SK-N-SH treated with all-trans-retinoic acid at 6 μM for 48 hours (cell line): ENCODE measurements at regions not wholly inside any gene's neighbourhood (a gene's known extent, or its start where the extent isn't known, plus 50 kb on each side); places are given as distances from the start of the nearest gene placed in this dataset.

Experiments
- CSDC2 ChIP-seq: fragments of 250-450 bp; sonication (Bioruptor Pico); IDR thresholded peaks from 2 replicates; pipeline ENCODE4 v1.5.0; 2020; ENCODE audit warnings: mild to moderate bottlenecking, moderate library complexity
- ESRRG ChIP-seq: fragments of 250-450 bp; sonication (Bioruptor Pico); IDR thresholded peaks from 2 replicates; pipeline ENCODE4 v1.6.1; 2021; ENCODE audit warnings: mild to moderate bottlenecking
- OSR1 ChIP-seq: fragments of 250-450 bp; sonication (Bioruptor Pico); IDR thresholded peaks from 2 replicates; pipeline ENCODE4 v1.8.0; 2022; ENCODE audit warnings: moderate library complexity, mild to moderate bottlenecking, inconsistent platforms
- RARB ChIP-seq: fragments of 250-450 bp; sonication (Bioruptor Pico); IDR thresholded peaks from 2 replicates; pipeline ENCODE4 v1.8.0; 2021; ENCODE audit warnings: mild to moderate bottlenecking, moderate library complexity
- TCF4 ChIP-seq: fragments of 250-450 bp; sonication (Bioruptor Pico); IDR thresholded peaks from 2 replicates; pipeline ENCODE4 v1.8.0; 2021; ENCODE audit warnings: mild to moderate bottlenecking, moderate library complexity, borderline replicate concordance
- TOX ChIP-seq: fragments of 250-450 bp; sonication (Bioruptor Pico); IDR thresholded peaks from 2 replicates; pipeline ENCODE4 v1.8.0; 2021; ENCODE audit warnings: mild to moderate bottlenecking, moderate library complexity, borderline replicate concordance
- ZC3H10 ChIP-seq: fragments of 250-450 bp; sonication (Bioruptor Pico); IDR thresholded peaks from 2 replicates; pipeline ENCODE4 v1.5.1; 2021; ENCODE audit warnings: mild to moderate bottlenecking, moderate library complexity
- ZFP3 ChIP-seq: fragments of 250-450 bp; sonication (Bioruptor Pico); IDR thresholded peaks from 2 replicates; pipeline ENCODE4 v1.5.0; 2020; ENCODE audit warnings: mild to moderate bottlenecking, moderate library complexity
- ZFP30 ChIP-seq: fragments of 450-650 bp; formaldehyde crosslinking; IDR thresholded peaks from 2 replicates; pipeline ENCODE4 v1.5.0; 2022; ENCODE audit warnings: mild to moderate bottlenecking, moderate library complexity
- ZNF565 ChIP-seq: fragments of 450-650 bp; formaldehyde crosslinking; conservative IDR thresholded peaks from 2 replicates; pipeline ENCODE4 v1.5.0; 2020; ENCODE audit warnings: low read depth, mild to moderate bottlenecking, moderate library complexity
- TF ChIP-seq, protein P1 (sequence below): fragments of 250-450 bp; sonication (Bioruptor Pico); IDR thresholded peaks from 2 replicates; pipeline ENCODE4 v1.8.0; 2020; ENCODE audit warnings: mild to moderate bottlenecking, moderate library complexity, borderline replicate concordance
- TF ChIP-seq, protein P2 (sequence below): fragments of 250-450 bp; sonication (Bioruptor Pico); IDR thresholded peaks from 2 replicates; pipeline ENCODE4 v1.5.1; 2020; ENCODE audit warnings: low read depth, mild to moderate bottlenecking, moderate library complexity

DNA sequence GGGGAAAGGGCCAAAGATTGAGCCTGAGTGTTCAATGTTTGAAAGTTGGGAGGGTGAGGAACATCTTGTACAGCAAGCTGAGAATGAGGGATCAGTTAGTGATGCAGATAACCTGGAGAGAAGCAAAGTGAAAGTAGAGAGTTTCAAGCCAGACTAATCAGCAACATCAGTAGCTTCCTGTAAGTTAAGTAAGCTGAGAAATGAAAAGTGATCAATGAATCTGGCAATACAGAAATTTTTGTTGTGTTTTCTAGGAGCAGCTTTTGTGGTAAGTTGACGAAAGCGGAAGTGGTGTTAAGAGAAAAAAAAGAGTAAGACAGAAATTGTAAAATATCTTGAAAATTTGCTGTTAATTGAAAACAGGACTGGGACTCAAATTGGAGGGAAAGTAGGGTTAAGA is 855.5 kb upstream of the MAP3K7 start:
- TF ChIP-seq ZFP3 (no peak), OSR1 (CRISPR knock-in tag) (no peak), RARB (no peak), ESRRG (CRISPR knock-in tag) (no peak), CSDC2 (CRISPR knock-in tag) (no peak), ZFP30 (CRISPR knock-in tag) (no peak), ZC3H10 (CRISPR knock-in tag) (no peak), ZNF565 (CRISPR knock-in tag) (no peak), TCF4 (CRISPR knock-in tag) (no peak), TOX (CRISPR knock-in tag) (no peak)
- TF ChIP-seq, protein P1, sequence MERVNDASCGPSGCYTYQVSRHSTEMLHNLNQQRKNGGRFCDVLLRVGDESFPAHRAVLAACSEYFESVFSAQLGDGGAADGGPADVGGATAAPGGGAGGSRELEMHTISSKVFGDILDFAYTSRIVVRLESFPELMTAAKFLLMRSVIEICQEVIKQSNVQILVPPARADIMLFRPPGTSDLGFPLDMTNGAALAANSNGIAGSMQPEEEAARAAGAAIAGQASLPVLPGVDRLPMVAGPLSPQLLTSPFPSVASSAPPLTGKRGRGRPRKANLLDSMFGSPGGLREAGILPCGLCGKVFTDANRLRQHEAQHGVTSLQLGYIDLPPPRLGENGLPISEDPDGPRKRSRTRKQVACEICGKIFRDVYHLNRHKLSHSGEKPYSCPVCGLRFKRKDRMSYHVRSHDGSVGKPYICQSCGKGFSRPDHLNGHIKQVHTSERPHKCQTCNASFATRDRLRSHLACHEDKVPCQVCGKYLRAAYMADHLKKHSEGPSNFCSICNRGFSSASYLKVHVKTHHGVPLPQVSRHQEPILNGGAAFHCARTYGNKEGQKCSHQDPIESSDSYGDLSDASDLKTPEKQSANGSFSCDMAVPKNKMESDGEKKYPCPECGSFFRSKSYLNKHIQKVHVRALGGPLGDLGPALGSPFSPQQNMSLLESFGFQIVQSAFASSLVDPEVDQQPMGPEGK (CRISPR knock-in tag) = no peak
- TF ChIP-seq, protein P2, sequence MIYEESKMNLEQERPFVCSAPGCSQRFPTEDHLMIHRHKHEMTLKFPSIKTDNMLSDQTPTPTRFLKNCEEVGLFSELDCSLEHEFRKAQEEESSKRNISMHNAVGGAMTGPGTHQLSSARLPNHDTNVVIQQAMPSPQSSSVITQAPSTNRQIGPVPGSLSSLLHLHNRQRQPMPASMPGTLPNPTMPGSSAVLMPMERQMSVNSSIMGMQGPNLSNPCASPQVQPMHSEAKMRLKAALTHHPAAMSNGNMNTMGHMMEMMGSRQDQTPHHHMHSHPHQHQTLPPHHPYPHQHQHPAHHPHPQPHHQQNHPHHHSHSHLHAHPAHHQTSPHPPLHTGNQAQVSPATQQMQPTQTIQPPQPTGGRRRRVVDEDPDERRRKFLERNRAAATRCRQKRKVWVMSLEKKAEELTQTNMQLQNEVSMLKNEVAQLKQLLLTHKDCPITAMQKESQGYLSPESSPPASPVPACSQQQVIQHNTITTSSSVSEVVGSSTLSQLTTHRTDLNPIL (CRISPR knock-in tag) = no peak
